ENCODE measurements at regions not wholly inside any gene's neighbourhood (a gene's known extent, or its start where the extent isn't known, plus 50 kb on each side); places are given as distances from the start of the nearest gene placed in this dataset.

GRCh38 chr6:16028966-16029365, 99.9 kb upstream of the MYLIP start:
- WGBS (ENCODE audit: extremely low coverage, insufficient read length, low lambda C conversion rate) = no CpG with 5 or more reads among the region's 3 CpGs
- H2AK5ac ChIP-seq (ENCODE audit: insufficient read length, low read length) = no peak overlapping the region

More at GRCh38 chr6:16028966-16029365, 99.9 kb upstream of the MYLIP start:
- Mint-ChIP-seq H3K4me3 (no peak overlapping the region), H3K27ac (no peak overlapping the region), H3K9me3 (peaks cover 27 to 35% of the 10 kb centered on the region in 2 experiments), H3K27me3 (ENCODE audit: low read depth) (peaks cover 5% of the 10 kb centered on the region), H3K36me3 (ENCODE audit: insufficient read depth in 1 of 3, low read depth in 3 of 3) (peaks cover 15 to 29% (median 25%) of the 10 kb centered on the region in 3 experiments), H3K4me1 (peaks cover 0 to 6% of the 10 kb centered on the region in 2 experiments; a peak in 2 of 4 replicates)
- Histone ChIP-seq H3K14ac (ENCODE audit: insufficient read depth, low read length) (no peak overlapping the region), H2BK15ac (ENCODE audit: low read depth, low read length) (no peak overlapping the region), H3K79me2 (ENCODE audit: insufficient read depth, low read length) (no peaks in the 10 kb centered on the region), H4K91ac (ENCODE audit: insufficient read length, low read depth, low read length) (no peak overlapping the region), H3K9me3 (ENCODE audit: control insufficient read depth, low read depth, low read length) (peaks cover 11% of the 10 kb centered on the region), H2BK20ac (ENCODE audit: low read depth, low read length, poor library complexity, severe bottlenecking) (no peak overlapping the region), H3K23me2 (ENCODE audit: insufficient read length, low read depth, low read length, poor library complexity, severe bottlenecking) (no peaks in the 10 kb centered on the region), H2BK12ac (ENCODE audit: insufficient read length, low read depth, low read length) (no peak overlapping the region), H3K23ac (ENCODE audit: insufficient read length, low read depth, low read length) (no peak overlapping the region), H3T11ph (ENCODE audit: low read length) (no peak overlapping the region), H2BK120ac (ENCODE audit: low read depth, low read length, poor library complexity, severe bottlenecking) (no peak overlapping the region), H3K27ac (ENCODE audit: insufficient read length, low read depth, low read length) (no peak overlapping the region), H3K4ac (ENCODE audit: low read depth, low read length) (no peak overlapping the region), H3K79me1 (ENCODE audit: insufficient read depth, low read depth, low read length, poor library complexity, severe bottlenecking) (no peaks in the 10 kb centered on the region), H3K4me1 (ENCODE audit: insufficient read depth, low read length) (no peaks in the 10 kb centered on the region), H2AFZ (ENCODE audit: low read length) (no peak overlapping the region), H4K5ac (ENCODE audit: insufficient read length, low read depth, low read length) (no peak overlapping the region), H4K8ac (replicated peaks; ENCODE audit: insufficient read length, low read depth, low read length) (no peak overlapping the region), H3K27me3 (ENCODE audit: insufficient read depth, low read length) (no peaks in the 10 kb centered on the region), H3K56ac (ENCODE audit: insufficient read length, low read depth, low read length) (no peak overlapping the region), H2BK5ac (ENCODE audit: insufficient read length, low read length) (no peak overlapping the region), H3K18ac (ENCODE audit: insufficient read length, low read depth, low read length) (no peak overlapping the region), H3K4me2 (ENCODE audit: insufficient read depth, insufficient read length, low read length) (no peak overlapping the region), H3K9ac (ENCODE audit: extremely low read depth, insufficient read length, low read length) (no peak overlapping the region), H4K20me1 (ENCODE audit: control insufficient read depth, insufficient read depth, insufficient read length) (no peaks in the 10 kb centered on the region)
- TF ChIP-seq CTCF (conservative IDR thresholded peaks at IDR 0.05) = no peak
- no peak for DNase-seq
